SK-N-SH treated with all-trans-retinoic acid at 6 μM for 48 hours (cell line): ENCODE measurements at regions not wholly inside any gene's neighbourhood (a gene's known extent, or its start where the extent isn't known, plus 50 kb on each side); places are given as distances from the start of the nearest gene placed in this dataset.
A peak's percentile ranks its signal among the peaks of the same experiment; 100 is the strongest.

Experiments
- ATAC-seq: fragments of 200-7000 bp; cut with Tn5 transposase; 3 replicates; pipeline ENCODE4 v1.9.1; 2020; ENCODE audit warnings: mild to moderate bottlenecking, moderate library complexity
- ARNTL ChIP-seq: fragments of 450-650 bp; formaldehyde crosslinking; IDR thresholded peaks from 2 replicates; pipeline ENCODE4 v1.5.0; 2020; ENCODE audit warnings: low read depth, mild to moderate bottlenecking, moderate library complexity, borderline replicate concordance
- BACH2 ChIP-seq: fragments of 250-450 bp; sonication (Bioruptor Pico); IDR thresholded peaks from 2 replicates; pipeline ENCODE4 v1.9.0; 2021; ENCODE audit warnings: mild to moderate bottlenecking, borderline replicate concordance
- CSDC2 ChIP-seq: fragments of 250-450 bp; sonication (Bioruptor Pico); IDR thresholded peaks from 2 replicates; pipeline ENCODE4 v1.5.0; 2020; ENCODE audit warnings: mild to moderate bottlenecking, moderate library complexity
- GLIS3 ChIP-seq: fragments of 250-450 bp; sonication (Bioruptor Pico); IDR thresholded peaks from 2 replicates; pipeline ENCODE4 v1.5.0; 2020; ENCODE audit warnings: mild to moderate bottlenecking, moderate library complexity
- ISL1 ChIP-seq: fragments of 250-450 bp; sonication (Bioruptor Pico); IDR thresholded peaks from 2 replicates; pipeline ENCODE4 v2.1.2; 2022; ENCODE audit warnings: mild to moderate bottlenecking, moderate library complexity
- OSR1 ChIP-seq: fragments of 250-450 bp; sonication (Bioruptor Pico); IDR thresholded peaks from 2 replicates; pipeline ENCODE4 v1.8.0; 2022; ENCODE audit warnings: moderate library complexity, mild to moderate bottlenecking, inconsistent platforms
- PPARA ChIP-seq: fragments of 250-450 bp; sonication (Bioruptor Pico); IDR thresholded peaks from 2 replicates; pipeline ENCODE4 v1.5.0; 2020; ENCODE audit warnings: mild to moderate bottlenecking, borderline replicate concordance
- RARB ChIP-seq: fragments of 250-450 bp; sonication (Bioruptor Pico); IDR thresholded peaks from 2 replicates; pipeline ENCODE4 v1.8.0; 2021; ENCODE audit warnings: mild to moderate bottlenecking, moderate library complexity
- TCF4 ChIP-seq: fragments of 250-450 bp; sonication (Bioruptor Pico); IDR thresholded peaks from 2 replicates; pipeline ENCODE4 v1.8.0; 2021; ENCODE audit warnings: mild to moderate bottlenecking, moderate library complexity, borderline replicate concordance
- TOX ChIP-seq: fragments of 250-450 bp; sonication (Bioruptor Pico); IDR thresholded peaks from 2 replicates; pipeline ENCODE4 v1.8.0; 2021; ENCODE audit warnings: mild to moderate bottlenecking, moderate library complexity, borderline replicate concordance
- ZC3H10 ChIP-seq: fragments of 250-450 bp; sonication (Bioruptor Pico); IDR thresholded peaks from 2 replicates; pipeline ENCODE4 v1.5.1; 2021; ENCODE audit warnings: mild to moderate bottlenecking, moderate library complexity
- ZFP3 ChIP-seq: fragments of 250-450 bp; sonication (Bioruptor Pico); IDR thresholded peaks from 2 replicates; pipeline ENCODE4 v1.5.0; 2020; ENCODE audit warnings: mild to moderate bottlenecking, moderate library complexity
- ZFP30 ChIP-seq: fragments of 450-650 bp; formaldehyde crosslinking; IDR thresholded peaks from 2 replicates; pipeline ENCODE4 v1.5.0; 2022; ENCODE audit warnings: mild to moderate bottlenecking, moderate library complexity
- ZNF565 ChIP-seq: fragments of 450-650 bp; formaldehyde crosslinking; conservative IDR thresholded peaks from 2 replicates; pipeline ENCODE4 v1.5.0; 2020; ENCODE audit warnings: low read depth, mild to moderate bottlenecking, moderate library complexity
- ZNF8 ChIP-seq: fragments of 450-650 bp; formaldehyde crosslinking; IDR thresholded peaks from 2 replicates; pipeline ENCODE4 v1.5.0; 2020; ENCODE audit warnings: mild to moderate bottlenecking, moderate library complexity
- TF ChIP-seq, protein P1 (sequence below): fragments of 250-450 bp; sonication (Bioruptor Pico); IDR thresholded peaks from 2 replicates; pipeline ENCODE4 v1.8.0; 2021; ENCODE audit warnings: low read depth, mild to moderate bottlenecking, moderate library complexity, borderline replicate concordance
- TF ChIP-seq, protein P2 (sequence below): fragments of 250-450 bp; sonication (Bioruptor Pico); IDR thresholded peaks from 2 replicates; pipeline ENCODE4 v1.5.0; 2020; ENCODE audit warnings: mild to moderate bottlenecking, moderate library complexity
- TF ChIP-seq, protein P3 (sequence below): fragments of 250-450 bp; sonication (Bioruptor Pico); IDR thresholded peaks from 2 replicates; pipeline ENCODE4 v1.5.1; 2020; ENCODE audit warnings: low read depth, mild to moderate bottlenecking, moderate library complexity
- TF ChIP-seq, protein P4 (sequence below): fragments of 250-450 bp; sonication (Bioruptor Pico); IDR thresholded peaks from 2 replicates; pipeline ENCODE4 v1.8.0; 2020; ENCODE audit warnings: mild to moderate bottlenecking, moderate library complexity, borderline replicate concordance

DNA sequence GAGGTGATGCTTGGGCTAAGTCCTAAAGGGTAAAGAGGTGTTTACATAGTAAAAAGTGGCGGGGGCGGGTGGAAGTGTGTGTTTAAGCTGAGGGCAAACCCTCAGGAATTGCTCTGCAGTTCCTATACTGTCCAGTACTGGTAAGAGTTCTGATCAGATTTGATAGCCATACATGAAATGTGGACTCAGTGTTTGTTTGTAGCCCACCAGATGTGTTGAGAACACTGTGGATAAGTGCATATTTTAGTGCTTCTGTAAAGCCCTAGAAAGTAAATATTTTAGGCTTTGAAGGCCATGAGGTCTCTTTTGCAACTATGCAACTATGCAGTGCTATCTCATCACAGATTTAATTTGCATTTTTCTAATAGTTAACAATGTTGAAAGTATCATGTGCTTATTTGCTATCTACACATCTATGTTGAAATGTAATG is 80.7 kb upstream of the EOLA2 start:
- ATAC-seq: peak; percentile 31; the same call in 2 of the 3 replicates
- no peak for TF ChIP-seq ZNF8 (CRISPR knock-in tag)
- no peak for TF ChIP-seq ZNF565 (CRISPR knock-in tag)
- TF ChIP-seq ZFP3 (CRISPR knock-in tag): no peak
- no peak for TF ChIP-seq CSDC2 (CRISPR knock-in tag)
- no peak for TF ChIP-seq TOX (CRISPR knock-in tag)
- TF ChIP-seq, protein P1, sequence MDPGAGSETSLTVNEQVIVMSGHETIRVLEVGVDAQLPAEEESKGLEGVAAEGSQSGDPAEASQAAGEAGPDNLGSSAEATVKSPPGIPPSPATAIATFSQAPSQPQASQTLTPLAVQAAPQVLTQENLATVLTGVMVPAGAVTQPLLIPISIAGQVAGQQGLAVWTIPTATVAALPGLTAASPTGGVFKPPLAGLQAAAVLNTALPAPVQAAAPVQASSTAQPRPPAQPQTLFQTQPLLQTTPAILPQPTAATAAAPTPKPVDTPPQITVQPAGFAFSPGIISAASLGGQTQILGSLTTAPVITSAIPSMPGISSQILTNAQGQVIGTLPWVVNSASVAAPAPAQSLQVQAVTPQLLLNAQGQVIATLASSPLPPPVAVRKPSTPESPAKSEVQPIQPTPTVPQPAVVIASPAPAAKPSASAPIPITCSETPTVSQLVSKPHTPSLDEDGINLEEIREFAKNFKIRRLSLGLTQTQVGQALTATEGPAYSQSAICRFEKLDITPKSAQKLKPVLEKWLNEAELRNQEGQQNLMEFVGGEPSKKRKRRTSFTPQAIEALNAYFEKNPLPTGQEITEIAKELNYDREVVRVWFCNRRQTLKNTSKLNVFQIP (CRISPR knock-in tag): no peak
- no peak for TF ChIP-seq ISL1
- TF ChIP-seq, all 23 proteins: peak for 0

DNA sequence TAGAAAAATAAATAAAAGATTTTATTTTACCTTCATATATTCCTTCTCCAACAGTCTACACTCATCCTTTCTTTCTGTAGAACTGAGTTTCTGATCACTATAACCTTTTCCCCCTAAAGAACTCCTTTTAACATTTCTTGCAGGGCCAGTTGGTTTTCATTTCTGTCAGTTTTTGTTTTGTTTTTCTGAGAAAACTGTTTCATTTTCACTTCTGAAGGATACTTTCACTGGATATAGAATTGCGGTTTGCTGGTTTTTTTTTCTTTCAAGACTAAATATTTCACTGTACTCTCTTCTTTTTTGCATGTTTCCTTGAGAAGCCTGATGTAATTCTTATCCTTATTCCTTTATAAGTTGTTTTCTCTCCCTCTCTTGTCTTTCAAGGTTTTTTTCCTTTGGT is 90.4 kb upstream of the EOLA2 start:
- ATAC-seq: no peak

DNA sequence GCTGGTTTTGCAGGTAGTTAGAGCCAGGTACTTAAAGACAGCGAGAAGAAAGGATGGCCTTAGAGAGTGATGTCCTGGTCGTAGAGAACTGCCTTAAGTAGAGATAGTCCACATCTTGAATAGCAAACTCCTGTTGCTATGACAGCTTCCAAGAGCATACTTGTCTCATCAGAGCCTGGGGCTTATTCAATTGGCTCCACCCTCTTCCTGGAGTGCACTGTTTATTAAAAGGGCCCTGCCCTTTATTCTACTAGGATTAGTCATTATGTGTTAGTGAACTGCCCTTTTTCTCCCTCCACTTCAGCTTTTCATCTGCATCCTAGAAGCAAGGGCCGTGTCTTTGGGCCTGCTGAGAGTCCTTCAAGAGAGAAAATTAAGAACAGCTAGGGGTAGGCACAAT is 94.5 kb upstream of the EOLA2 start:
- peak; percentile 58 for ATAC-seq
- TF ChIP-seq RARB: no peak

More for the DNA sequence above, 90.4 kb upstream of the EOLA2 start:
- TF ChIP-seq, protein P2, sequence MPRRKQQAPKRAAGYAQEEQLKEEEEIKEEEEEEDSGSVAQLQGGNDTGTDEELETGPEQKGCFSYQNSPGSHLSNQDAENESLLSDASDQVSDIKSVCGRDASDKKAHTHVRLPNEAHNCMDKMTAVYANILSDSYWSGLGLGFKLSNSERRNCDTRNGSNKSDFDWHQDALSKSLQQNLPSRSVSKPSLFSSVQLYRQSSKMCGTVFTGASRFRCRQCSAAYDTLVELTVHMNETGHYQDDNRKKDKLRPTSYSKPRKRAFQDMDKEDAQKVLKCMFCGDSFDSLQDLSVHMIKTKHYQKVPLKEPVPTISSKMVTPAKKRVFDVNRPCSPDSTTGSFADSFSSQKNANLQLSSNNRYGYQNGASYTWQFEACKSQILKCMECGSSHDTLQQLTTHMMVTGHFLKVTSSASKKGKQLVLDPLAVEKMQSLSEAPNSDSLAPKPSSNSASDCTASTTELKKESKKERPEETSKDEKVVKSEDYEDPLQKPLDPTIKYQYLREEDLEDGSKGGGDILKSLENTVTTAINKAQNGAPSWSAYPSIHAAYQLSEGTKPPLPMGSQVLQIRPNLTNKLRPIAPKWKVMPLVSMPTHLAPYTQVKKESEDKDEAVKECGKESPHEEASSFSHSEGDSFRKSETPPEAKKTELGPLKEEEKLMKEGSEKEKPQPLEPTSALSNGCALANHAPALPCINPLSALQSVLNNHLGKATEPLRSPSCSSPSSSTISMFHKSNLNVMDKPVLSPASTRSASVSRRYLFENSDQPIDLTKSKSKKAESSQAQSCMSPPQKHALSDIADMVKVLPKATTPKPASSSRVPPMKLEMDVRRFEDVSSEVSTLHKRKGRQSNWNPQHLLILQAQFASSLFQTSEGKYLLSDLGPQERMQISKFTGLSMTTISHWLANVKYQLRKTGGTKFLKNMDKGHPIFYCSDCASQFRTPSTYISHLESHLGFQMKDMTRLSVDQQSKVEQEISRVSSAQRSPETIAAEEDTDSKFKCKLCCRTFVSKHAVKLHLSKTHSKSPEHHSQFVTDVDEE: no peak
- TF ChIP-seq ZC3H10 (no peak), ISL1 (no peak), RARB (no peak)
- TF ChIP-seq, all 23 proteins: peak for 0

DNA sequence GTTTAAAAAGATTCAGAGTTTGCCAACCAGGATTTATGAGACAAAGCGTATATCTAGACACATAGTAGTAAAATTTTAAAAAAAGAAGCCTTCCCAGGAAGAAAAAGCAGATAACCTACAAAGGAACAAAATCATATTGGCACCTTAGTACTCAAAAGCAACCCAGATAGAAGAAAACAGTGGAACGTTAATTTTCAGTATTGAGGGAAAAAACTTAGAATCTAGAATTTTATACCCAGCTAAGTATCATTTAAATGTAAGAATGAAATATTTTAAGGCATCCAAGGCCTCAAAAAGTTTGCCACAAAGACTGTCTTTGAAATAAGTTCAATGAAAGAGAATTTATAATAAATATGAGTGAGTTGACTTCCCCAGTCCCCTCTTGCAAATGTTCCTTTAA is 96.5 kb upstream of the EOLA2 start:
- TF ChIP-seq ZFP3 (CRISPR knock-in tag): no peak
- TF ChIP-seq, protein P3, sequence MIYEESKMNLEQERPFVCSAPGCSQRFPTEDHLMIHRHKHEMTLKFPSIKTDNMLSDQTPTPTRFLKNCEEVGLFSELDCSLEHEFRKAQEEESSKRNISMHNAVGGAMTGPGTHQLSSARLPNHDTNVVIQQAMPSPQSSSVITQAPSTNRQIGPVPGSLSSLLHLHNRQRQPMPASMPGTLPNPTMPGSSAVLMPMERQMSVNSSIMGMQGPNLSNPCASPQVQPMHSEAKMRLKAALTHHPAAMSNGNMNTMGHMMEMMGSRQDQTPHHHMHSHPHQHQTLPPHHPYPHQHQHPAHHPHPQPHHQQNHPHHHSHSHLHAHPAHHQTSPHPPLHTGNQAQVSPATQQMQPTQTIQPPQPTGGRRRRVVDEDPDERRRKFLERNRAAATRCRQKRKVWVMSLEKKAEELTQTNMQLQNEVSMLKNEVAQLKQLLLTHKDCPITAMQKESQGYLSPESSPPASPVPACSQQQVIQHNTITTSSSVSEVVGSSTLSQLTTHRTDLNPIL (CRISPR knock-in tag): no peak
- ATAC-seq: no peak

DNA sequence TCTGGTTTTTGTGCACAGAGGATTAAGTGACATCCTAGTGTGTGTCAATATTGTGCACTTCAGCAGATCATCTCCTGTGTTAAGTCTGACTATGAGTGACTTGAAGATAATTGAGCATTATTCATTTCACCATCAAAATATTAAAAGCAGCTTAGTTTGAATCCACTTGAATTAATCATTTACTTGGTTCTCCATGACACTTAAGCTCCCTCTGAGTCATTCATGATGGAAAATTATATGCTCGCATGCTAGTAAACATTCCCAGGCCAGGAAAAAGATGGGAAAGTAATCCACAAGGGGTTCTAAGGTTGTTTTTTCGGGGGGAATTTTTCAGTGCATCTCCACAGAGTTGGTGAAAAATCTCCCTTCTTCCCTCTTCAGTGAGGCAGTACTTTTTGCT is 97.2 kb upstream of the EOLA2 start:
- ATAC-seq: peak; percentile 10; the same call in 1 of the 3 replicates
- TF ChIP-seq ZFP3 (CRISPR knock-in tag) (no peak), ARNTL (CRISPR knock-in tag) (no peak), GLIS3 (CRISPR knock-in tag) (no peak), ZFP30 (no peak), ISL1 (no peak; the same call in 1 of the 2 replicates), ZNF565 (CRISPR knock-in tag) (no peak), TCF4 (no peak), ZC3H10 (no peak), ZNF8 (CRISPR knock-in tag) (no peak), RARB (no peak), BACH2 (CRISPR knock-in tag) (no peak), OSR1 (CRISPR knock-in tag) (no peak), PPARA (CRISPR knock-in tag) (no peak), TOX (CRISPR knock-in tag) (no peak)
- TF ChIP-seq, protein P4, sequence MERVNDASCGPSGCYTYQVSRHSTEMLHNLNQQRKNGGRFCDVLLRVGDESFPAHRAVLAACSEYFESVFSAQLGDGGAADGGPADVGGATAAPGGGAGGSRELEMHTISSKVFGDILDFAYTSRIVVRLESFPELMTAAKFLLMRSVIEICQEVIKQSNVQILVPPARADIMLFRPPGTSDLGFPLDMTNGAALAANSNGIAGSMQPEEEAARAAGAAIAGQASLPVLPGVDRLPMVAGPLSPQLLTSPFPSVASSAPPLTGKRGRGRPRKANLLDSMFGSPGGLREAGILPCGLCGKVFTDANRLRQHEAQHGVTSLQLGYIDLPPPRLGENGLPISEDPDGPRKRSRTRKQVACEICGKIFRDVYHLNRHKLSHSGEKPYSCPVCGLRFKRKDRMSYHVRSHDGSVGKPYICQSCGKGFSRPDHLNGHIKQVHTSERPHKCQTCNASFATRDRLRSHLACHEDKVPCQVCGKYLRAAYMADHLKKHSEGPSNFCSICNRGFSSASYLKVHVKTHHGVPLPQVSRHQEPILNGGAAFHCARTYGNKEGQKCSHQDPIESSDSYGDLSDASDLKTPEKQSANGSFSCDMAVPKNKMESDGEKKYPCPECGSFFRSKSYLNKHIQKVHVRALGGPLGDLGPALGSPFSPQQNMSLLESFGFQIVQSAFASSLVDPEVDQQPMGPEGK: no peak
